Embryonic facial prominence (tissue), 1 donor: ENCODE measurements at regions not wholly inside any gene's neighbourhood (a gene's known extent, or its start where the extent isn't known, plus 50 kb on each side); places are given as distances from the start of the nearest gene placed in this dataset.

Experiments
- DNase-seq: peaks from one replicate; pipeline ENCODE4 v3.0.0-alpha.2; 2016; ENCODE audit errors: extremely low spot score

DNA sequence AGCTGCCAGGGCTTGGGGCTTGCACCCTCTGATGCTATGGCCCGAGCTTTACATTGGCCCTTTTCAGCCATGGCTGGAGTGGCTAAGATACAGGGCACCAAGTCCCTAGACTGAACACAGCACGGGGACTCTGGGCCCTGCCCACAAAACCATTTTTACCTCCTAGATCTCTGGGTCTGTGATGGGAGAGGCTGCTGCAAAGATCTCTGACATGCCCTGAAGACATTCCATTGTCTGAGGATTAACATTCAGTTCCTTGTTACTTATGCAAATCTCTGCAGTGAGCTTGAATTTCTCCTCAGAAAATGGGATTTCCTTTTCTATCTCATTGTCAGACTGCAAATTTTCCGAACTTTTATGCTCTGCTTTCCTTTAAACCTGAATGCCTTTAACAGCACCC, 337.0 kb upstream of the SMC2 start:
- DNase-seq = no peak

DNA sequence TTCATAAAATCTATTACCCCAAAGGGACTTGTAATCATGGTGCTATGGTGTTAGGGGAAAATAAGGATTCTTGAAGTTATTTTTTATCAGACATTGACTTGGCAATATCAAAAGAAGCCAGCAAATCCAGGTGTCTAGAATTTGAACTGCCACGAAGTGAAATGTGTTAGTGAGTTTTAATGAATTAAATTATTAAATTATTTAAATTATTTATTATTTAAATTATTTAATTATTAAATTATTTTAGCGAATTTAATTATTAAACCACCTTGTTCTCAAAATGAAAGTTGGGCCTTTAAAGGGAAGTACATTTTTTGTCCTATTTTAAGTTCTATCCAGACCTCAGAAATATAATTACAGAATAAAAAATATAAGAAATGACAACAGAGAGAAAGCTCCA, 332.6 kb upstream of the SMC2 start:
- DNase-seq = no peak

DNA sequence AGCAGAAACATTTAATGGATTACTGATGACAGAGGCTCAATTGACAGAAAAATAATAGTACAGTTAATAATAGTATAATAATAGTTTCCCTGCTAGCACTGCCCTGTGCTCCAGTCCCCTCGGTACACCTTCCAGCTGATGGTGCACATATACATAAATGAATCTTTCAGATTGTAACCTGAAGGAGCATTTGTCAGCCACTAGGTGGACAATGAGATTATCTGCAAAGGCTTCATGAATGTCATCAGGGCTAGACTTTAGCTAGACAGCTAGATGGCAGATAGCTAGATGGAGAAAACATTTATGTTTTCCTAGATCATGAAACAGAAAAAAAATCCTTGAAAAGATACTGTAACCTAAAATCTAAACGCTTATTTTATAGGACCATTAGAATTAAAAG, 304.4 kb upstream of the SMC2 start:
- DNase-seq = no peak

DNA sequence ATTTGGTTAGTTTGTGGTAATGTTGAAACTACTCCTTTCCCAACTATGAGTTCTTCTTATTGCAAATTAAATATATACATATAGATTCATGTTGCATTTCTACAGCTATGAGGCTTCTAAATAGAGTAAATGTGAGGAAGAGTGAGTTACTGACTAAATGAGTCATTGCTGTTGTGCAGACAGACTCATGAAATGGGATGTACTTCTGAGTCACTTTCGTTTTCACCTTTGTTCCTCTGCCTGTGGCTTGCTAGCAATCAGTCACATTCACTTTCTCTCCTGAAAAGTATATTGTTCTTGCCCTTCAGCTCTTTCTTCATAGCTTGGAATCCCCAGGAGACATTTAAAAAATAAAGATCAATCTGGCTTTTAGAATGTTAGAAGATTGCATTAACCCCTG, 295.5 kb upstream of the SMC2 start:
- DNase-seq = no peak

DNA sequence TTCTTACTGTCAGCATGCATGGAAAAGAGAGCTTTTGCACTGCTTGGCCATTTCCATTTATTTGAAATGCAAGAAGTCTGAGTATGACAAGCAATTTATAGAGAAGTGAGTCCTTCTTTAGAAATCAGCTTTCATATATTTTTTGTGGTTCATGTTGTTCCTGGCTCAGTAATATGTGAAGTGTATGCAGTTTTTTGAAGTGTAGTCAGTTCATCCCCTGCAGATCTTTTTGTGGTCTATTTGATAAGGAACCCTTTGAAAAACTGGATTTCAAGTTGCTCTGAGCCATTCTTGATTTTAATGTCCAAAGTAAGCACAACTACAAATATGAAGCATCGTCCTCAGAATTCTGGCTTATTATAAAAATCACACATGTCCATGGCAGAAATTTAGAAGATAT, 294.1 kb upstream of the SMC2 start:
- DNase-seq = no peak

DNA sequence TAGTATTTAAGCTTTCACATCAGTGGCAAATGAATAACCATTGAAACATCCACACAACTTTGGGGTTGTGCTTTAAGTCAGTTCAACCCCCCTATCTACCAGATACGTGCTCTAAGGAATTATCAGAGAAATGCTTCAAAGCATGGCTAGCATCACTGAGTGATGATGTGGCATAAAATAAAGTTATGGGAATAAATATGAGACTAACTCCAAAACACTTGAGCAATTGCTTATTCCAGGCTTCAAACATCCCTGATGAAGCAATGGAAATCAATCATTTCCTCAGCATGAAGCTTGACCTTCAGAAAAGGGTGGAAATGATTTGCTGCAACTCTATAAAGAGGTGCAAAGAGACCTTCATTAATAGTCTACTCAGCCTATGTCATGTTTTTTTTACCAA, 292.0 kb upstream of the SMC2 start:
- DNase-seq = no peak

DNA sequence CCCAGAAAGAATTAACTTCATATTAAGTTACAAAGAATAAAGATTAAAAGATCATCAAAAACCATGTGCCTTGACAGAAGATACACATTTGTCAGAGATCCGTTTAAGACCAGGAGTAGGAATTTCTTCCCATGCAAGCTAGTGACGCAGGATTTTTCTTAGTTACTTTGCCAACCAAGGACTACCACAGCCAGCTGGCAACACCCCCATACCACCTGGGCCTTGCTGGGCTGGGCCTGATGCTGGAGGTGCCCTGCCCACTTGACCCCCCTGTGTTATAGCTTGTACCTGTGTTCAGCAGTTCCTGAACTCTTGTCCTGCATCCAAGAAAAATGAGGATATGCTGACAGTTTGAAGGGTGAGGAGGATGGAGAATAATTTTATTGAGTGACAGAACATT, 290.9 kb upstream of the SMC2 start:
- no peak for DNase-seq

DNA sequence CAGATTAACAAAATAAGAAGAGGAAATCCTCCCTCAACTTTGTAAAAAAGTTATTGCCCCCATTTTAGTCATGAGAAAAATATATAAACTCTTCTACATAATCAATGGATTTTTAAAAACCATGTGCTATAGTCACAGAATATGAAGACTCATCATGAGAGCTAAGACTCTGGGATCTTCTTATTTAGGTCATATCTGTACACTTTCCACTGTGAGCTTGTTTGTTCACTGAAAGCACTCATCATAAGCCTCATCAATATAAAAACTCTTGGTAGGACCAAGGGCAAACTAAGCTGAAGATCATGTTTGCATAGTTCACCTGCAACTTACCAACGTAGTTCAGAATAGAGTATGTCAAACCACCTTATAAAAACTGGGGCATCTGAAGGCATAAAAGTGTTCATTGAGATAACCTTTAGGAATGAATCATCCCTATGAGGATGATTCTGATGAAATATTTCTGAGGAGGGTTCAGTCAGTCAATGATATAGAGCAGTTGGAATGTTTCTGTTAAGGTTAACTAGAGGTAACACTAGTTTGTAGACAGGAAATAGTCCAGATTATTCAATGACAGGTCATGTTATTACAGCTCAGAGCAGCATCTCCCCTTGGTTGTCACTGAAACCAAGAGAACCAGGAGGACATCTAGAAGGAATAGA, 289.9 kb upstream of the SMC2 start:
- DNase-seq = no peak

DNA sequence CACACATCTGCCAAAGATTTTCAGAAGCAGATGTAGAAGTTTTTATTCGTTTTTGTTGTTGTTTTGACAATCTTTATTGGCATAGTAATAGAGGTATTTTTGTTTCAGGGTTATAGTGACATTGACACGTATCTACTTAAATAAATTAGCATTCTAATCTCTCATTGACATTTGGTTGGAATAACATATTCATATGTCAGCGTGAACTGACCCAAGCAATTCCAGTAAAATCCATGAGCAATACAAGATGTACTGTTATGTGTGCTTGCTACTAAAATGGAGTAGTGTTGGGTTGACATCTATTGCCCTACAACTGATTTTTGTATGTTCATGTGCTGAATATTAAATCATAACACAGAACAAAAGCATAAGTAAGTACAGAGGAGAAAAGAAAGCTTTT, 284.4 kb upstream of the SMC2 start:
- DNase-seq = no peak

DNA sequence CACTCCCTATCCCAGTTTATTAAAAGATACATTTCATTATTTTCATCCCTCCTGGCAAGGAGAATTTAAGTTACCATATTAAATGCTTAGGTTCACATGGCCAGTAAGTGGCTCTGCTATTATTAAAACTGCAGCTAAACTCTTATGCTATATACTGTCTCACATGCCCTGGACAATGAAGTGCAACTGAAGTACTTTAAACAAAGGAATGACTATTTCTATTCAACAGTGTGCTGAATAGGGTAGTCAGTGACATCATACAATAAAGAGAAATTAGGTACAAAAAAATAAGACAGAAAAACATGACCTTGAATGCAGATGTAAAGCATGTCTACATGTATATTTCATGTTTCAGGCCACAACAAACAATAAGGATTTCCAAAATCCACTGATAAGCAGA, 282.6 kb upstream of the SMC2 start:
- DNase-seq = no peak

DNA sequence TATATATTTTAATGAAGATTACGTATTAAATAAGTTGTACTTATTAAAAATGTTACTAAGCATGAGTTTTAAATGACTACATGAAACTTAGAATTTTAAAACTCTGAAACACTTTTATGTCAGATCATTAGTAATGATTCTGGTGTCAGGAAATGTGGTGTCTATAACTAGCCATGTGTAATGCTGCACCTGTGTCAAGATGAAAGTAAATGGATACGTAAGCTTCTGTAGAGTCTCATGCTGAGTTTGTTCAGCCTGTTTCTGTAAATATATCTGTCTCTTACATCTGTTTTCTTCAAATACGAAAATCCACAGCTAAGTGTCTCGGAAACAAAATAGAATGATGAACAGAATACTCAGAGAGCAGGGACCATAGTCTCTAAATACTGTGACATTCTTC, 278.0 kb upstream of the SMC2 start:
- no peak for DNase-seq

DNA sequence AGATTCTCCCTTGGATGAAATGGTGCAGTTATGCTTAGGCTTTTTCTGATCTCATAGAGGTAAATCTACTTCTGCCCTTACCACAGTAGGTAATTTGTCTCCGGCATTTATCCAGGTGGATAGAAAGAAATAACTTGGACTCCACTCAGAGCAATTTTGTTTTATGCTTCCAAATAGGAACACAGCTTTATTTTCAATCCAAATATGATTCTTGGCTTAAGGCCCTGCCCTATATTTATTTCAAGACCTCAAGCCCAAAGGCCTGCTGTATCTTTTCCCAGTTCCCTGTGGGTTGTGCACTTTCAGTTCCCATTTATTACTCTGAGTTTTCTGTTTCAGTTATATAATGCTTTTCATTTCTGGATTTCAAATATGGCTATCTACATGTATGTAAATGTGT, 274.2 kb upstream of the SMC2 start:
- peak; percentile 7 for DNase-seq

DNA sequence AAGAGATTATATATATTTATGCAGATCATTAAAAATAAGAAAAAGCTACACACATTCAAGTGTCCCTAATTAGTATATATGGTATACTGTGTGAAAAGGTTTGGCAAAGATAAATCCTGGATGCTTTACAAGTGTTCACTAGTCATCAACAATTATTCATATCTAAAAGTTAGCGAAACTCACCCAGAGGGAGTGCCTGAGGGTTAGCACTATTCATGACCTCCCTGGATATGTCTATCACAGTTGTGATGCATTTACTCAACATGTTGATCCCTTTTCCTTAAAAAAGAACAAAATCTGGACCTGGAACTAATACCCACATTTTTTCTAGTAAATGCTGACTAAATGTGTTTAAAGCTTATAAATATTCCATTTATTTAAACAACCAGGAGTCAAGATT, 273.0 kb upstream of the SMC2 start:
- no peak for DNase-seq

DNA sequence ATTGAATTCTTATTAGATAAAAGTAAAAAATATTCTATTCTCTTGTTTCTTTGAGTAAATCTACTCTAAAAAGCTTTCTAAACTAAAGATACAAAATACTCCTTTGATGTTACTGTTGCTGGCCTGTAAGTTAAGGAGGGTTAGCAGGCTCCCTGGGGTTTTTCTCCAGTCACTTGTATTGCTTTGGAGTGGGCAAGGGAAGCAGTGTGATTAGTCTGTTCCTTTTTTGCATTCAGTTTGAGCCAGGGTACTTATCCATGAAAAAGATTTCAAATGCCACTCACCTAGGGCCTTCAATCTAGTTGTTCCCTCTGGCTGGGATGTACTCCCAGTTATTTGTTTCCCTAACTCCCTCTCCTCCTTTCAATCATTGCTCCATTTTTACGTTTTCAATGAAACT, 256.2 kb upstream of the SMC2 start:
- no peak for DNase-seq

DNA sequence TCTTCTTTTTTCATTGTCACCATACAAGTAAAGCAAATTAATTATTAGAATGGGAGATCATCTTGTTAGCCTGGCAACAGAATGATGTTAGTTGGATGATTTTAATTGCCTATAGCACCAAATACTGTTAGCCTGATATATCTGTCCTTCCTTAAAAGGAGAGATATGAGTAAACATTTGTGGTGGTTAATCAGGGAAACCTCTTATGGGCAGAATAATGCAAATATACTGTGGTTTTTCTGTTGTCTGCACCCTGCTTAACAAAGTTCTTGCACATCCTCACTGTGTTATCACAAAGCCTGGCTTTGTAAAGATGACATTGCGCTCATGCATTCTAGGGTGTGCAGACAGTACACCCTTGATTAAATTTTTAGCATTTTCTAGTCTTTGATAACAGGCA, 254.9 kb upstream of the SMC2 start:
- no peak for DNase-seq

DNA sequence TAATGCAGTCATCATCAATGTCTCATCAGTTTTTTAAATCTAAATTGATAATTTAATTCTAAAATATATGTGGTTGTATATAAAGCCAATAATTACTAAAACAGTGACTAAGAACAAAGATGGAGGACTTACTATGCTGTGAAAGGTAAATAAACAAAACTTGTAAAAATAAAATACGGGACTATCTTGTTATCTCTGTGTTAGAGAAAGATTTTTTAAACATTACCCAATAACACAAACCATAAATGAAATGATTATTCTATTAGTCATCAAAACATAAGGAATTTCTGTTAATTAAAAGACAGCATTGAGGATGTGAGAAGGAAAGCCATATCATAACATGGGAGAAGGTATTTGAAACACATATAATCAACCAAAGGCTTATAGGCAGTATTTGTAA, 226.2 kb upstream of the SMC2 start:
- DNase-seq = no peak

DNA sequence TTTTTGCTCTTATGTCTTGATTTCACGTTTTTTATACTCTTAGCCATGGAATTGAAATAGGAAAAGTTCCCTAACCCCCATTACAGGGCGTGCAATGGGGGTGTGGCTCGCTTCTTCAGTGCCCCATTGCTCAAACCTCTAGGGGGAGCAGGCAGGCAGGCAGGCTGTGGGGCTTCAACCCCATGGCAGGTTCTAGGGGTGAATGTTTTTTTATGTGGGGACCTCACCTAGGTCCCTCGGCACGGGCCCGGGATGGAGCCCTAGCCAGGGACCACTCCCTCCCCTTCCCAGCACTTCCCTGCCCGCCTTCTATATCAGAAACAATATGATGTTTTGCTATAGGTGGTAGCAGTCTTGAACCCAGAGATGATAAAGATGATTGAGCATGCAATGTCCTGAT, 221.3 kb upstream of the SMC2 start:
- no peak for DNase-seq

DNA sequence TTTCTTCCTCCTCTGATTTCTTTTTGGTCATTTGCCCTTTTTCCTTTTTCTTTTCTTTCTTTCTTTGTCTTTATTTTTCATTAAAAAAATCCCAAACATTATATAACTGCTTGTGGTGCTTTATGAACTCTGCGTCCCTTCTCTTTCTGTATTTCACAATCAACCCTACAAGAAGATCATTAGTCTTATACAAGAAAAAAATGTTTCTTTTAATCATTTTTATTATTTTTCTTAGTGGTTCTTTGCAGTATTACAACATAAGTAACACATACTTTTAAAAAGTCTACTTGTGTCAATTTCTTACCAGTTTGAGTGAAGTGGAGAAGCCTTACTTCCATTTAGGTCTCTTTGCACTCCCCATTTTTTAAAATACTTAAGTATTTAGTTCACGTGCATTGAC, 212.7 kb upstream of the SMC2 start:
- DNase-seq = no peak

DNA sequence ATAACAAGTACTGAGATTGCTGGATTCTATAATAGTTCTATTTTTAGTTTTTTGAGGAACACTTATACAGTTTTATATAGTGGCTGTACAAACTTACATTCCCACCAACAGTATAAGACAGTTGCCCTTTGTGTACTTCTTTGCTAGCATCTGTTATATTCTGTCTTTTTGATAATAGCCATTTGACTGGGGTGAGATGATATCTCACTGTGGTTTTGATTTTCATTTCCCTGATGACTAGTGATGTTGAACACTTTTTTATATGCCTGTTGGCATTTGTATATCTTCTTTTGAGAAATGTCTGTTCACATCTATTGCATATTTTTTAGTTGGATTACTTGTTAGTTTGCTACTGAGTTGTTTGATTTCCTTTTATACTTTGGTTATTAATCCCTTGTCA, 204.1 kb upstream of the SMC2 start:
- DNase-seq = no peak

DNA sequence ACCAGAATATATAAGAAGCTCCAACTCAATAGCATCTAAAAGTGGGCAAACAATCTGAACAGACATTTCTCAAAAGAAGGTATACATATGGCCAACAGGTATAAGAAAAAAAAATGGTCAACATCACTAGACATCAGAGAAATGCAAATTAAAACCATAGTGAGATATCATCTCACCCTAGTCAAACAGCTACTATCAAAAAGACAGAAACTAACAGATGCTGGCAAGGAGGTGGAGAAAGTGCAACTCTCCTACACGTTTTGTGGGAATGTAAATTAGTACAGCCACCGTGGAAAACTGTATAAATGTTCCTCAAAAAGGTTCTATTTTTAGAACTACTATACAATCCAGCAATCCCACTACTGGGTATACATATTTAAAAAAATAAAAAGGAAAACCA, 199.9 kb upstream of the SMC2 start:
- no peak for DNase-seq

DNA sequence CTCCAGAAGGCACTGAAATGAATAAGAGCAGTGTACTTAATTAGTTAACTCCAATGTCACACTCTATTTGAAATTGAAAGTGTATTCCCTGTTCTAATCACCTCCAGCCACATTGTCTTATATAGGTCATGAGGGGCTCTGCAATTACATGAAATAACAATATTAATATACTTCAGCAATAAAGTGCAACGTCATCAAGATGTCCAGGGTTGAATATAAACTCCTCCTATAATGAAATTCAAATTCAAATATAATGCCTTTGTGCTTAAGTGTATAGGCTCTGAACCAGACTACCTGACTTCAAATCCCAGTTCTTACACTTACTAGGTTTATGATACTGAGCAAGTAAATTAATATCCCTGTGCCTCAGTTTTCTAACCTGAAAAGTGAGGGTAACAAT, 195.6 kb upstream of the SMC2 start:
- no peak for DNase-seq

DNA sequence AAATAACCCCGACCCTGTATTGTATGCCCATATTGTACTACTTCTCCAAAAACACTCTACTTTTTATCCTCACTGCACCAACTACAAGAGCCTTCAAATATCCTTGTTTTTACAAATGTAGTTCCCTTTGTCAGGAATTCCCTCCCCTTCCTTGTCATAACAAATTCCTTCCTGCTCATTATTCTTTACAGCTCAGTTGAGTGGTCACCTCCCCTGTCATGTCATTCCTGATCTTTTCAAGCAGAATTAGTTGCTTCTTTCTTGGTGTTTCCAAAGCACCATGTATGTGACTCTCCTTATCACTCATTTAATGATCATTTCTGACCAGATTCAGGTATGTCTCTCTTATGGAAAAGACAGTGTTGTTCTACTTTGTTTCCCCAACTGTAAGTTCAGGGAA, 194.2 kb upstream of the SMC2 start:
- no peak for DNase-seq

DNA sequence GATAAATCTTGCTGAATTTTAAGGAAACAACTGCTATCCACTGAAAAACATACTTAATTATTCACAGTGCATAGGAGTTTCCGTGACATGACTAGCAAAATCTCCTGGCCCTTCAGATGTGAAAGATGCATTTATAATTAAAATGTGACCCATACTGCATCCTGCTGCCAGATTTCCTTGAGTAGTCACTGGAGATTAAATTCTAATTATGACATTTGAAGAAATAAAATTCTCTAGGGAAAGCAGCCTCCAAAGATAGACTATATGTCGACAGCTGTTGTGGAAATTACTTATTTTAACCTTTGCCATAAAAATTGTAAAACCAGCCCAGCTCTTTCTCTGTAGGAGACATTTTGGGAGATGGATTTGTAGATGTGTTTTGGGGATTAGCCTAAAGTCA, 193.6 kb upstream of the SMC2 start:
- DNase-seq = no peak

DNA sequence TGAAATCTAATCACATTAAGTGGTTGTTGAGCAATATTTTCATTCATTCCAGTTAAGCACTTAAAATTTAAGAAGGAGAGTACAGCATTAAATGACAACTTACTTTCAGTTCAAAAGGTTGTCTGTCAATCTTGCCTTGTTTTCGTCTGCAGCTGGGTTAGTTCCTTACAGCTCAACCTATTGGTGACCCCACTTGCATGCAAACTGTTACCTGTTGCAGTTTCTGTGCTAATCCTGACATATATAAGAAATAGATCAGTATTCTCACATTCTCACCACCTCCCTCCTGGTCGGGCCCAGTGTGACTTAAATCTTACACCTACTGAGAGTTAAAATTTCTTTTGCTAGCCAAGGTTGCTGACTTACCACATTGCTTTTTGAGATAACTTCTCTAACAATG, 191.8 kb upstream of the SMC2 start:
- no peak for DNase-seq

DNA sequence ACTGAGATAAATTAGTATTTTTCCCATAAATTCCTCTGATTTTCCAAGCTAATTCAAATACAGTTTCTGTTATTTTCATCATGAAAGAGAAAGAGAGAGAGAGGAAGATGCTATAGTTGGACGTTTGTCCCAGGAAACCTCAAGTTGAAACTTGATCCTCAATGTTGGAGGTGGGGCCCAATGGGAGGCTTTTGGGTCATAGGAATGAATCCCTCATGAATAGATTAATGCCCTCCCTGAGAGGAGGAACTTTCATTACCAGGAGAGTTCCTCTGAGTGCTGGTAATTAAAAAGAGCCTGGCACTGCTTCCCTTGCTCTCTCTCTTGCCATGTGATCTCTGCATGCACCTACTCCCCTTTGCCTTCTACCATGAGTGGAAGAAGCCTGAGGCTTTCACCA, 189.9 kb upstream of the SMC2 start:
- DNase-seq = no peak
